CD14-positive monocyte (primary cell): ENCODE measurements at regions not wholly inside any gene's neighbourhood (a gene's known extent, or its start where the extent isn't known, plus 50 kb on each side); places are given as distances from the start of the nearest gene placed in this dataset.

Experiments
- DNase-seq, 3 donors: peaks; one replicate each; pipeline ENCODE4 v3.0.0-alpha.2; 2011 to 2022
- H2AFZ ChIP-seq: 2 replicates; pipeline ENCODE4 v1.6.0; 2012; ENCODE audit warnings: mild to moderate bottlenecking, low read depth, low read length, inconsistent platforms; ENCODE audit not compliant: insufficient read depth, poor library complexity, severe bottlenecking
- H3K27ac ChIP-seq, 2 donors: 1 replicate in 1 of 2; 2 replicates in 1 of 2; pipeline ENCODE4 v1.5.1; 2012 to 2013; ENCODE audit warnings: low read length in 2 of 2, control low read depth in 1 of 2, inconsistent platforms in 1 of 2, low read depth in 1 of 2, mild to moderate bottlenecking in 1 of 2
- H3K27me3 ChIP-seq, 2 donors: one replicate each; pipeline versions ENCODE4 v1.6.0 to v1.6.1; 2011 to 2013; ENCODE audit warnings: low read length in 2 of 2; ENCODE audit not compliant: control insufficient read depth in 2 of 2, insufficient read depth in 2 of 2
- H3K36me3 ChIP-seq, 2 donors: replicated peaks in 1 of 2; 1 replicate in 1 of 2; 2 replicates in 1 of 2; pipeline versions ENCODE4 v1.5.1 to v1.6.1; 2012 to 2013; ENCODE audit warnings: low read length in 2 of 2, control low read depth in 1 of 2, inconsistent platforms in 1 of 2, mild to moderate bottlenecking in 1 of 2; ENCODE audit not compliant: insufficient read depth in 2 of 2, control insufficient read depth in 1 of 2
- H3K4me1 ChIP-seq, 2 donors: 1 replicate in 1 of 2; 2 replicates in 1 of 2; pipeline versions ENCODE4 v1.5.1 to v1.6.1; 2012 to 2013; ENCODE audit warnings: low read length in 2 of 2, control low read depth in 1 of 2, inconsistent platforms in 1 of 2, mild to moderate bottlenecking in 1 of 2, moderate library complexity in 1 of 2; ENCODE audit not compliant: insufficient read depth in 2 of 2, control insufficient read depth in 1 of 2
- H3K4me2 ChIP-seq: replicated peaks from 2 replicates; pipeline ENCODE3; 2012; ENCODE audit warnings: low read length, moderate library complexity, mild to moderate bottlenecking; ENCODE audit not compliant: poor library complexity, severe bottlenecking; ENCODE audit errors: extremely low read depth
- H3K4me3 ChIP-seq, 3 experiments: fragments of 200-600 bp in 1 of 3; sonication (generic) in 1 of 3; replicated peaks in 1 of 3; 1 replicate in 2 of 3; 2 replicates in 1 of 3; pipeline ENCODE4 v1.5.1; 2011 to 2013; ENCODE audit warnings: low read length in 3 of 3, mild to moderate bottlenecking in 3 of 3, control low read depth in 2 of 3, low read depth in 2 of 3, inconsistent platforms in 1 of 3, moderate library complexity in 1 of 3
- H3K79me2 ChIP-seq: 2 replicates; pipeline ENCODE4 v1.6.0; 2012; ENCODE audit warnings: mild to moderate bottlenecking, control low read depth, inconsistent platforms, low read length, moderate library complexity; ENCODE audit not compliant: insufficient read depth
- H3K9ac ChIP-seq: 2 replicates; pipeline ENCODE4 v1.6.0; 2017; ENCODE audit warnings: low read length, mild to moderate bottlenecking; ENCODE audit not compliant: insufficient read depth, poor library complexity, severe bottlenecking
- H3K9me3 ChIP-seq, 2 donors: replicated peaks in 1 of 2; 1 replicate in 1 of 2; 2 replicates in 1 of 2; pipeline versions ENCODE4 v1.5.1 to v1.6.1; 2012 to 2013; ENCODE audit warnings: low read length in 2 of 2, control low read depth in 1 of 2; ENCODE audit not compliant: control insufficient read depth in 1 of 2, insufficient read depth in 1 of 2
- H4K20me1 ChIP-seq: 2 replicates; pipeline ENCODE4 v1.6.0; 2012; ENCODE audit warnings: mild to moderate bottlenecking, low read length, control low read depth, moderate library complexity; ENCODE audit not compliant: insufficient read depth
- H3K27ac Mint-ChIP-seq, 7 donors: one replicate each; pipeline ENCODE4 v1.8.0; 2020; ENCODE audit warnings: mild to moderate bottlenecking in 7 of 7, mixed read lengths in 7 of 7, moderate library complexity in 6 of 7, inconsistent platforms in 2 of 7
- H3K27me3 Mint-ChIP-seq, 3 donors: one replicate each; pipeline ENCODE4 v1.8.0; 2021 to 2022; ENCODE audit warnings: low read depth in 3 of 3, mild to moderate bottlenecking in 3 of 3, mixed read lengths in 3 of 3, moderate library complexity in 3 of 3, inconsistent platforms in 1 of 3
- H3K36me3 Mint-ChIP-seq, 2 donors: one replicate each; pipeline ENCODE4 v1.8.0; 2020; ENCODE audit warnings: mixed read lengths in 2 of 2, inconsistent platforms in 1 of 2, mild to moderate bottlenecking in 1 of 2
- H3K4me1 Mint-ChIP-seq: one replicate; pipeline ENCODE4 v1.8.0; 2020; ENCODE audit warnings: mild to moderate bottlenecking, mixed read lengths
- H3K4me3 Mint-ChIP-seq, 2 donors: one replicate each; pipeline ENCODE4 v1.8.0; 2020; ENCODE audit warnings: mild to moderate bottlenecking in 2 of 2, mixed read lengths in 2 of 2, moderate library complexity in 1 of 2
- H3K9me3 Mint-ChIP-seq, 7 donors: one replicate each; pipeline ENCODE4 v1.8.0; 2020 to 2022; ENCODE audit warnings: mixed read lengths in 7 of 7, mild to moderate bottlenecking in 6 of 7, moderate library complexity in 6 of 7, inconsistent platforms in 2 of 7
- CTCF ChIP-seq: fragments of 200-600 bp; IDR thresholded peaks from one replicate; pipeline ENCODE4 v1.8.0; 2022; ENCODE audit warnings: antibody characterized with exemption, mild to moderate bottlenecking
- WGBS: methylation state at CpG from one replicate; pipeline ENCODE4 v1.1.5; 2013; ENCODE audit warnings: missing lambda C conversion rate; ENCODE audit not compliant: insufficient coverage; 5-methylcytosine and 5-hydroxymethylcytosine counted together
- intact Hi-C, 2 donors: fragments of 100-400 bp; cut with micrococcal nuclease; formaldehyde crosslinking; loops; one replicate each; pipeline versions ENCODE4 v1.15.0 to v1.15.1; 2023

- Histone ChIP-seq H3K9me3 (no peaks in the 10 kb centered on the region), H3K4me1 (no peaks in the 10 kb centered on the region), H4K20me1 (no peaks in the 10 kb centered on the region), H3K79me2 (no peaks in the 10 kb centered on the region), H3K4me2 (no peak overlapping the region), H3K9ac (no peak overlapping the region), H3K4me3 (no peak overlapping the region), H3K27ac (no peak overlapping the region), H3K36me3 (no peaks in the 10 kb centered on the region), H3K27me3 (no peaks in the 10 kb centered on the region), H2AFZ (no peak overlapping the region)
- H3K4me1 Mint-ChIP-seq: no peaks in the 10 kb centered on the region
- WGBS: 92% methylated on average over 2 of the region's 6 CpGs
- no peak for TF ChIP-seq CTCF
- intact Hi-C loops: no loop called here
- no peak overlapping the region for H3K27ac Mint-ChIP-seq
- DNase-seq: no peak
- H3K27me3 Mint-ChIP-seq: peaks cover 0 to 1% (median 0%) of the 10 kb centered on the region in 3 donors
- no peak overlapping the region for H3K4me3 Mint-ChIP-seq
- H3K36me3 Mint-ChIP-seq: no peaks in the 10 kb centered on the region
- H3K9me3 Mint-ChIP-seq: peaks cover 0 to 10% (median 2%) of the 10 kb centered on the region in 7 donors
These were observed 163.0 kb upstream of the FRMD6 start for GRCh38 chr14:51488569-51489220.

DNA sequence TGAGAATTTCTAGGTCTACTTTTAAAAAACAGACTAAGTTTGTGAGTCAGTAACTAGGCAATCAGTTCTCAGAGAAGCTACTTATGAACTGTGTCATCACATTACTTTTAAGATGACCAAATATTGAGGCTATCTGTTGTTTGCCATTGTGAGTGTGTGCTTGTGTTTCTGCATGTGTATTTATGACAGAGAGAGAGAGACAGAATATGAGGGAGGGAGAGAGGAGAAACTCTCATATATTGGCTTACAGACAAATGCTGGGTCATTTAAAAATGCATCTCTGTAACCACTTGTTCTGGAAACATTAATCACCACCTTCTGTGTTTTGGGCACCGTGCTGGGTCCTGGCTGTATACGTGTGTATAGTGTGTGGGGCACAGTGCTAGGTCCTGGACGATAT, 161.5 kb upstream of the FRMD6 start:
- WGBS: no CpG with 5 or more reads among the region's 3 CpGs
- Mint-ChIP-seq H3K4me3 (no peak overlapping the region), H3K36me3 (no peaks in the 10 kb centered on the region), H3K27me3 (no peaks in the 10 kb centered on the region), H3K27ac (no peak overlapping the region), H3K4me1 (no peaks in the 10 kb centered on the region), H3K9me3 (peaks cover 2 to 16% (median 4%) of the 10 kb centered on the region in 7 donors)
- no peaks in the 10 kb centered on the region for H3K4me1 ChIP-seq
- no peak for TF ChIP-seq CTCF
- H3K9me3 ChIP-seq: peaks cover 0 to 4% of the 10 kb centered on the region in 2 donors
- H3K36me3 ChIP-seq: no peaks in the 10 kb centered on the region
- intact Hi-C loops: no loop called here
- H3K9ac ChIP-seq: no peak overlapping the region
- no peaks in the 10 kb centered on the region for H3K79me2 ChIP-seq
- H3K4me3 ChIP-seq: no peak overlapping the region
- H4K20me1 ChIP-seq: no peaks in the 10 kb centered on the region
- no peak for DNase-seq
- no peak overlapping the region for H3K4me2 ChIP-seq
- H2AFZ ChIP-seq: no peak overlapping the region
- H3K27me3 ChIP-seq: no peaks in the 10 kb centered on the region
- H3K27ac ChIP-seq: no peak overlapping the region
